ENCODE measurements at regions not wholly inside any gene's neighbourhood (a gene's known extent, or its start where the extent isn't known, plus 50 kb on each side); places are given as distances from the start of the nearest gene placed in this dataset.

- TF ChIP-seq POLR2AphosphoS5 (IDR thresholded peaks at IDR 0.05) (no peak), POLR2A (IDR thresholded peaks at IDR 0.05) (no peak), CTCF (IDR thresholded peaks at IDR 0.05 in 8 of 11, conservative IDR thresholded peaks at IDR 0.05 in 3 of 11) (no peak)
Observed at GRCh38 chr7:142362349-142362748, 104.5 kb upstream of the PRSS58 start.

All from spleen (tissue), 7 donors.